Upper lobe of left lung (tissue), 4 donors: ENCODE measurements at regions not wholly inside any gene's neighbourhood (a gene's known extent, or its start where the extent isn't known, plus 50 kb on each side); places are given as distances from the start of the nearest gene placed in this dataset.

Experiments
- CTCF ChIP-seq, 6 experiments: fragments of 450-650 bp in 4 of 6; fragments of 200-600 bp in 2 of 6; sonication (generic) in 2 of 6; IDR thresholded peaks; one replicate each; pipeline ENCODE4 v1.5.1; 2016 to 2019; ENCODE audit warnings: antibody characterized with exemption in 6 of 6
- POLR2A ChIP-seq, 4 donors: fragments of 450-650 bp; IDR thresholded peaks; one replicate each; pipeline ENCODE4 v1.5.1; 2016 to 2017; ENCODE audit warnings: antibody characterized with exemption in 4 of 4, mild to moderate bottlenecking in 2 of 4
- POLR2AphosphoS5 ChIP-seq, 2 donors: sonication (generic); formaldehyde crosslinking; IDR thresholded peaks; one replicate each; pipeline ENCODE4 v1.5.1; 2017; ENCODE audit warnings: antibody characterized with exemption in 2 of 2

- TF ChIP-seq CTCF (IDR thresholded peaks at IDR 0.05) (no peak), POLR2A (IDR thresholded peaks at IDR 0.05) (no peak), POLR2AphosphoS5 (IDR thresholded peaks at IDR 0.05) (no peak)
These were observed 477.0 kb downstream of the C6orf118 start for GRCh38 chr6:164832410-164832809.
